GM21447 (cell line): ENCODE measurements at regions not wholly inside any gene's neighbourhood (a gene's known extent, or its start where the extent isn't known, plus 50 kb on each side); places are given as distances from the start of the nearest gene placed in this dataset.
"Not testable (repeated sequence)": the region's sequence is repeated elsewhere in the genome, so short reads cannot be mapped to it uniquely, and the experiment has no call there.

ENCODE experiments used
- ATAC-seq: cut with Tn5 transposase; IDR thresholded peaks from one replicate; pipeline ENCODE4 v1.9.1; 2021; ENCODE audit not compliant: unreplicated experiment

GRCh38 chrX:46234775-46235174 is 310.4 kb downstream of the ZNF674 start:
- ATAC-seq, result no peak

DNA sequence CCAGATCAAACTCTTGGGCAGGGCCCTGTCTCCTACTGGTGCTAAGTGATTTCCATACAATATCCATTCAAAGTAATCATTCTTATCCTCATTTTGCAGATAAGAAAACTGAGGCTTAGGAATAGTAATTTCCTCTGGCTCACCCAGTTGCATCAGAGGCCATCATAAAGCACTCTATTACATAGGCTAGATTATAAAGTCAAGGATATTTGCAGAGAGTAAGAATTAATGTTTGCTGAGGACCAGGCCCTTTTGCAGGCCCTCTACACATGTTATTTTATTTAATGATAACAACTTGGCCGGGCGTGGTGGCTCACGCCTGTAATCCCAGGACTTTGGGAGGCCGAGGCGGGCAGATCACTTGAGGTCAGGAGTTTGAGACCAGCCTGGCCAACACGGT is 316.8 kb downstream of the ZNF674 start:
- no peak for ATAC-seq

GRCh38 chrX:46226422-46226821 is 318.8 kb downstream of the ZNF674 start:
- no peak for ATAC-seq

- not testable (repeated sequence) for ATAC-seq
These were observed 321.7 kb downstream of the ZNF674 start for GRCh38 chrX:46223499-46223898.

DNA sequence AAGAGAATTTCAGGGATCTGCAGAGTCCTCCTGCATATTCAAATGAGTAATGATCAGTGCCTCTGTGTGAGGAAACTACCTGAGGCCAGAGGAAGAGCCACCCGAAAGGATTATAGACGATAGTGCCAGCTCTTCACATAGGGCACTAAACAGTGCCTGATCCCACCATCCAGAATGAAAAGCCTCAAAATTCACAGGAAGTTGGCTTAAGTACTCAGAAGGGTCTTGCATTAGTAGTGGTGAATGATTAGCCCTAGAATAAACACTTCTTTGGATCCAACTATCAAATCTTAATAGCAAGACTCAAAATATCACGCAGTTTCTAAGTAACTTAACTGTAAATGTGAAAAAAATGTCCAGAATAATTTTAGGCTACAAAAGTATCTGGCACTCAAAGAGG is 324.4 kb downstream of the ZNF674 start:
- no peak for ATAC-seq

- no peak for ATAC-seq
These were observed 326.8 kb downstream of the ZNF674 start for GRCh38 chrX:46218373-46218772.

GRCh38 chrX:46216406-46216805 is 328.8 kb downstream of the ZNF674 start:
- no peak for ATAC-seq

GRCh38 chrX:46211079-46211478 is 334.1 kb downstream of the ZNF674 start:
- ATAC-seq, result no peak

GRCh38 chrX:46209768-46210167 is 335.5 kb downstream of the ZNF674 start:
- no peak for ATAC-seq

DNA sequence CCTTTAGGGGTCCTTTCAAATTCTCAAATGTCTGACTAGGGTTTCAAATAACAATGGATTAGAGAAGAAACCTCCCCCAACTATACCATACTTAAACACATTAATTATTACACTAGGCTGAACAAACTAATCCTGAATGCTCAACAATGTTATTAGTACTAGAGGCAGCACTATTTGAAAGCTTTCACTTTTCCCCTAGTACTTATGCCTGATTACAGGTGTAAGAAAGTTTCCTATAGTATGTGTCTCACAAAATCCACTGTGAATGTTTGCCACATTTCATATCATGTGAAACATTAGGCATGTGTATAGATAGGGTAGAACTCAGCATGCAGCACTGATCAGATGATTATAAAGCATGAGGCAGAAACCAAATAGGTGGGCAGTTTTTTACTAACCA is 336.2 kb downstream of the ZNF674 start:
- no peak for ATAC-seq

- ATAC-seq, result peak; percentile 72
These were observed 336.9 kb downstream of the ZNF674 start for GRCh38 chrX:46208225-46208854.

DNA sequence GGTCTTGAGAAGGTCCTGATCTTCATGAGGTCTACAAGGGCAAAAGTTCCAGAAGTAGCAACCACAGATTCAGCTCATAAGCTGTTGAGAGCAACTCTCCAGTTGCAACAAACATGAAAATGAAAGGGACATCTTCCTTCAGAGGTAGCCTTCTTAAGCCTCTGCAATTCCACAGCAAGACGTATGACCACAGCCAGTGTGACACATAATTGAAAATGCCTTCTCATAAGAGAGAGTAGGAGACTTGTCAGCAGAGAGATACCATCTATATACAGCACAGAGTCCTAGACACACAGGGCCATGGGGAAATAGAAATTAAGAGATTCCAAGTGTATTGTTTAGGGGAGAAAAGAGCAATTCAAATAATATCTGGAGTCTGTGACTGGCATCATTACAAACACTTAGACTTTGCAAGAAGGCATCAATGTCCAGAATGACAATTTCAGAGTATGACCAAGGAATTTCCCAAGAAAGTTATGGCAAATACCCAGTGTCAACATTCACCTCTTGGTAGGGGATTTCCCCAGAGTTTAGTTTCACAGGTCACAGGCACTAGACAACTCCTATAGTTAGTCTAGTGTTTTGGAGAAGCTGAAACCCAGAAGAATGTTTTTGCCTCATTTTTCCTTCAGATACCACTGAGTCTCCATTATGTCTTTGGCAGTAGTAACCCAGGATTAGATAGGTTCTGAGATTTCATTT is 340.3 kb downstream of the ZNF674 start:
- no peak for ATAC-seq

DNA sequence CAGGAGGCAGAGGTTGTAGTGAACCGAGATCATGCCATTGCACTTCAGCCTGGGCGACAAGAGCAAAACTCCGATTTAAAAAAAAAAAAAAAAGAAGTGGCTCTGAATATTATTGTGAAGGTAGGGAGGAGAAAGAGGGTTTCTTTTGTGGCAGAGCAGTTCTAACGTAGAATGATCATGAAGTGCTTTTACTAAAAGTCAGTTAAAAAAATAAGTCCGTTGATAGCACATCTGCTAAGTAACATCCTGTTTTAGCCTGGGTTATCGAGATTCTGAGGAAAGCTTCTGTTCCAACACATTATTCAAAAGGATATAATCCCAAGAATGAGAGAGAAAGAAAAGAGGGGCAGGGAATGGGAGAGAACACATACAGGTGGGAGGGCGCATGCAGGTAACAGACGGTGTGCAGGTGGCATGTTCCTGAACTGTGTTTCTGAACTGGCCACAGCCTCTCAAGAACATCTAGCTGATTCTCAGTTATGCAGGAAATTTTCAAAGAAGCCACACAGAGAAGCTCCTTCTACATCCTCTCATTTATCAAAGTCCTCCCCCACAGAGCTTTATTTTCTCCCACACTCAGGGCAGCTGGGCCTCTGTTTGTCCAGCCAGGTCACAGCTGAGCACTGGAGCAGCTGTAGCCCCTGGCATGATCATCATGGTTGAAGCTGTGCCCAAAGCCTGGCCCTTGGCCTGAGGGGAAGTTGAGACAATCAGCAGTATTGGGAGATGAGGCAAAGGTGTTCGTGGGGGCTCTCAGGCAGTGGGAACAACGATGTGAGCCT is 342.3 kb downstream of the ZNF674 start:
- no peak for ATAC-seq

DNA sequence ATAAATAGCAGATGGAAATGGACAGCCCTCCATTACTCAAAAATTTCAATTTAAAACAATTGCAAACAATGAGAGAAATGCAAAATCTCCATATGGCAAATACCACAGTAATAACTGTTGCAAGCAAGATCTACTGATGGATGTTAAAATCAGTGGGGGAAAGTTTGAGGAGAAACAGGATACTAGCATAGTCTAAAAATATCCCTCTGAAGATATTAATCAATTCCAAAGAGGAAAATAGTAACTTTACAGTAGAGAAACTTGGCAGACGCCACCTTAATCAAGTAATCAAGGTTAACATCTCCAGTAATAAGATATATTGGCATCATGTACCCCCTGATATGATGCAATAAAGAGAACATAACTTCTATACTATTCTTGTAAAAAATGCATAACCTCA is 344.8 kb downstream of the ZNF674 start:
- ATAC-seq, result no peak

DNA sequence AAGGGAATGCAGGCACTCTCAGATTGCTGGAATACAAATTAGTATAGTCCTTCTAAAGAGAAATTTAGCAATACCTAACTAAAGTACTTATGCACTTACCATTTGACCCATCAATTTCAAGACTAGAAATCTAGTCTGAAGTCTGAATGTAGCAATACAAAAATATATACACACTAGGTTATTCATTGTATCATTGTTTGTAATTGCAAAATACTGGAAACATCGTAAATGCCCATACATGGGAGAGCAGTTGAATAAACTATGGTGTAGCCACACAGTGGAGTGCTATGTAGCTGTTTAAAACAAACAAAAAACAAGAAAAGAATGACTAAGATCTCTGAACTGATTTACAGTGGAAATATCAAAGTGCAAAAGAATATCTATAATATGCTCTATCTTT is 346.4 kb downstream of the ZNF674 start:
- no peak for ATAC-seq

DNA sequence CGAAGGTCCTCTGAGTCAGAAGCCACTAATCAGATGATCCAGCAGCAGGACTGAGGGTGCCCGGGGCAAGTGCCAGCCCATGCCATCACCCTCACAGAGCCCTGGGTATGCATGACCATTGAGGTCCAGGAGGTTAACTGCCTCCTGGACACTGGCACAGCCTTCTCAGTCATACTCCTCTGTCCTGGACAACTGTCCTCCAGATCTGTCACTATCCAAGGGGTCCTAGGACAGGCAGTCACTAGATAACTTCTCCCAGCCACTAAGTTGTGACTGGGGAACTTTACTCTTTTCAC is 358.5 kb downstream of the ZNF674 start:
- ATAC-seq, result not testable (repeated sequence)

DNA sequence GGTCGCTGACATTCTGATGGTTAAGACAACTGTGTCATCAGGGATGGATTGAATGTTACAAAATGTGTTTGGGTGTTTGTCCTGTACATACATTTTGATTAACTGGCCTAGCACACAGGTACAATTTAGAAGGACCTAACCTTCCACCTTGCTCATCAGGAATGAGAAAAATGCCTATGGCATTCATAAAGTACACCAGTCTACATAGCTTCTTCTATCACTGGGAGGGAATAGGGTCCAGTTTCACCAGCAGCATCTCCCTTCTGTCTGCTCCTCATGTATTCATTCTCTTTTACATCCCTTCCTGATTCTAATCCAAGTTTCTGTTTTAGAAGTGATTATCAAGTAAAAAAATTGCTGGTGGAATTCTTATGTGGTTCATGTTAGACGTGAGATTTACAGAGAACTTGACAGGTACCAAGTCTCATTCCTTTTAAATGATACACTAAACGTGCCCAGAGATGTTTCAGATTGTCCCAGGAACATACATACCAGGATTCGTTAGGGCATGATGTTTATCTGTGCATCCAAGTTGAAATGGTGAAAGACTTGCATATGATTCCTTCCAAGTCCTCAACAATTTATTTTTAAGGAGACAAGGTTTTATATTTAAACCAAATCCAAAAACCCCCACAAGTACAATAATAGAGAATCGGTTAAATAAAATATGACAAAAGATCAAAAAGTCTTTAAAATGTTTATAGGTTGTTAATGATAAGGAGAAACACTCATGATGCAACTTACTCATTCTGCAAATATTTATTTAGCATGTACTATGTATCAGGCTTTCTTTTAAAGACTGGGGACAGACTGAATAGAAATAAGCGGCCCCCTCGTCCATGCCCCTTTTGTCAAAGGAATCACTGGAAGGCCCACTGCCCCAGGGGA is 359.1 kb downstream of the ZNF674 start:
- no peak for ATAC-seq

DNA sequence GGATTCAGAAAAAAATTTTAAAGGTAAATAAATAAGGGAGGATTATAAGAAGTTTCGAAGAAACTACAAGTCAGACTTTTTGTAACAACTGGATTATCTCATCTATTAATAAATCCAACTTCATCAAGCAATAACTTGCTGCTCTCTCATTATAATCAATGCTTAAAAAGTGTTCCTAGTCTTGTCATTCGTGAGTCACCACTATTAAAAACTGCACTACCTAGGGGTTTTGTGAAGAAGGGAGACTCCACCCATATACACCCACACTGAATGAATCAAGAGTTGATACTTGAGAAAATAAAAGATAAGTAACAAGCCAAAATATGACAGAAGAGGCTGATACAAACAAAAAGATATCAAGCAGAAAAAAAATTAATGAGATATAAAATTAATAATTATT is 360.5 kb downstream of the ZNF674 start:
- no peak for ATAC-seq

GRCh38 chrX:46180258-46180687 is 364.9 kb downstream of the ZNF674 start:
- peak; percentile 97 for ATAC-seq

GRCh38 chrX:46179748-46180147 is 365.5 kb downstream of the ZNF674 start:
- ATAC-seq, result peak; percentile 7

- no peak for ATAC-seq
These were observed 366.5 kb downstream of the ZNF674 start for GRCh38 chrX:46178763-46179162.
